ENCODE measurements at regions not wholly inside any gene's neighbourhood (a gene's known extent, or its start where the extent isn't known, plus 50 kb on each side); places are given as distances from the start of the nearest gene placed in this dataset.

GRCh38 chr19:31610018-31610417 lies 260.8 kb upstream of the TSHZ3 start:
- DNase-seq = no peak

GRCh38 chr19:31611046-31611877 lies 262.0 kb upstream of the TSHZ3 start:
- no peak for DNase-seq

GRCh38 chr19:31612873-31613272 lies 263.6 kb upstream of the TSHZ3 start:
- DNase-seq = no peak

- DNase-seq = no peak
Observed at GRCh38 chr19:31613683-31614219, 264.5 kb upstream of the TSHZ3 start.

- no peak for DNase-seq
Observed at GRCh38 chr19:31616031-31616430, 266.8 kb upstream of the TSHZ3 start.

GRCh38 chr19:31617010-31617585 lies 267.9 kb upstream of the TSHZ3 start:
- DNase-seq = no peak

- no peak for DNase-seq
Observed at GRCh38 chr19:31625056-31625455, 275.8 kb upstream of the TSHZ3 start.

- no peak for DNase-seq
Observed at GRCh38 chr19:31625575-31625974, 276.3 kb upstream of the TSHZ3 start.

- no peak for DNase-seq
Observed at GRCh38 chr19:31626941-31627340, 277.7 kb upstream of the TSHZ3 start.

GRCh38 chr19:31627620-31628365 lies 278.6 kb upstream of the TSHZ3 start:
- no peak for DNase-seq

- no peak for DNase-seq
Observed at GRCh38 chr19:31629579-31630363, 280.5 kb upstream of the TSHZ3 start.

- DNase-seq = no peak
Observed at GRCh38 chr19:31633014-31633413, 283.8 kb upstream of the TSHZ3 start.

- no peak for DNase-seq
Observed at GRCh38 chr19:31639306-31639705, 290.1 kb upstream of the TSHZ3 start.

- DNase-seq = no peak
Observed at GRCh38 chr19:31641591-31641990, 292.4 kb upstream of the TSHZ3 start.

- DNase-seq = no peak
Observed at GRCh38 chr19:31648347-31648746, 299.1 kb upstream of the TSHZ3 start.

GRCh38 chr19:31656507-31656906 lies 307.3 kb upstream of the TSHZ3 start:
- DNase-seq = no peak

GRCh38 chr19:31658993-31659896 lies 310.0 kb upstream of the TSHZ3 start:
- no peak for DNase-seq

GRCh38 chr19:31659897-31660210 lies 310.6 kb upstream of the TSHZ3 start:
- DNase-seq = no peak

- no peak for DNase-seq
Observed at GRCh38 chr19:31664096-31664495, 314.9 kb upstream of the TSHZ3 start.

- DNase-seq = no peak
Observed at GRCh38 chr19:31664997-31665396, 315.8 kb upstream of the TSHZ3 start.

GRCh38 chr19:31666126-31666525 lies 316.9 kb upstream of the TSHZ3 start:
- no peak for DNase-seq

- no peak for DNase-seq
Observed at GRCh38 chr19:31667106-31667505, 317.9 kb upstream of the TSHZ3 start.

Data from left hindlimb (tissue), 1 donor.